HEK293 (cell line): ENCODE measurements at regions not wholly inside any gene's neighbourhood (a gene's known extent, or its start where the extent isn't known, plus 50 kb on each side); places are given as distances from the start of the nearest gene placed in this dataset.

Source experiments
- KLF9 ChIP-seq: fragments of 450-650 bp; formaldehyde crosslinking; IDR thresholded peaks from 2 replicates; pipeline ENCODE4 v1.5.1; 2016; ENCODE audit warnings: missing biosample characterization, missing genetic modification characterization, low read depth
- MEIS1 ChIP-seq: sonication (generic); formaldehyde crosslinking; IDR thresholded peaks from 2 replicates; pipeline ENCODE4 v1.8.1; 2022; ENCODE audit warnings: missing genetic modification reagents, mild to moderate bottlenecking, borderline replicate concordance
- SETDB1 ChIP-seq: IDR thresholded peaks from one replicate; pipeline ENCODE4 v1.6.1; 2017; ENCODE audit warnings: mild to moderate bottlenecking, low read length, moderate library complexity, mixed read lengths; ENCODE audit not compliant: insufficient read length
- ZNF211 ChIP-seq: fragments of 450-650 bp; formaldehyde crosslinking; IDR thresholded peaks from 2 replicates; pipeline ENCODE4 v1.5.1; 2016; ENCODE audit warnings: low read depth, missing biosample characterization, missing genetic modification characterization
- ZNF24 ChIP-seq: fragments of 450-650 bp; formaldehyde crosslinking; IDR thresholded peaks from 2 replicates; pipeline ENCODE4 v1.5.1; 2016; ENCODE audit warnings: missing biosample characterization, missing genetic modification characterization
- ZNF302 ChIP-seq: fragments of 450-650 bp; formaldehyde crosslinking; IDR thresholded peaks from 2 replicates; pipeline ENCODE4 v1.5.1; 2016; ENCODE audit warnings: missing biosample characterization, missing genetic modification characterization, low read depth
- ZNF350 ChIP-seq: fragments of 450-650 bp; formaldehyde crosslinking; IDR thresholded peaks from 2 replicates; pipeline ENCODE4 v1.5.0; 2017; ENCODE audit warnings: missing biosample characterization, mild to moderate bottlenecking, missing genetic modification characterization
- ZNF701 ChIP-seq: fragments of 450-650 bp; formaldehyde crosslinking; IDR thresholded peaks from 2 replicates; pipeline ENCODE4 v1.5.1; 2016; ENCODE audit warnings: missing biosample characterization, missing genetic modification characterization
- ZNF707 ChIP-seq: fragments of 450-650 bp; formaldehyde crosslinking; IDR thresholded peaks from 2 replicates; pipeline ENCODE4 v1.5.1; 2016; ENCODE audit warnings: missing biosample characterization, missing genetic modification characterization
- TF ChIP-seq, protein P1 (sequence below): fragments of 450-650 bp; formaldehyde crosslinking; IDR thresholded peaks from 2 replicates; pipeline ENCODE4 v1.5.1; 2016; ENCODE audit warnings: missing biosample characterization, missing genetic modification characterization
- TF ChIP-seq, protein P2 (sequence below): fragments of 450-650 bp; formaldehyde crosslinking; IDR thresholded peaks from 2 replicates; pipeline ENCODE4 v1.5.1; 2016; ENCODE audit warnings: missing biosample characterization, missing genetic modification characterization
- TF ChIP-seq, protein P3 (sequence below): IDR thresholded peaks from 2 replicates; pipeline ENCODE4 v1.6.1; 2011; ENCODE audit warnings: mild to moderate bottlenecking, low read depth, low read length, borderline replicate concordance
- TF ChIP-seq, protein P4 (sequence below): fragments of 450-650 bp; formaldehyde crosslinking; conservative IDR thresholded peaks from 2 replicates; pipeline ENCODE4 v1.5.1; 2016; ENCODE audit warnings: low read depth, missing biosample characterization, missing genetic modification characterization

DNA sequence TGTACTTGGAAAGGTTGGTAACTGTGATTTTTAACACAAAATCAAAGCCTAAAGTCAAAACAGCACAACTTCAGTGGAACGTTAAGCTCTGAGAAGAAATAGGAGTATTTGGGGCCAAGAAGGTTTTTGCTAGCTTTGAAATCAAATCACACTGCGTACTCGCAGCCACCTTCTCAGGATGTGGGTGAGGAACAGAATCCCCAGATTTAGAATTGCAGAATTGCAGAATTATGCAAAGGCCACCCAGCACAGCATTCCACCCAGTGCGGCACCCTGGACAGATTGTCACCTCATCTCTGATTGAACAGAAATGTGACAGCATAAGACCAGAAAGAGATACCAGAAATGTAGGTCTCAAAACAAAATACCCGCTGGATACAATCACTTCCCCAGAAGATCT is 181.1 kb downstream of the DHX15 start:
- no peak for TF ChIP-seq KLF9 (tag by site-specific recombination)
- TF ChIP-seq, protein P1, sequence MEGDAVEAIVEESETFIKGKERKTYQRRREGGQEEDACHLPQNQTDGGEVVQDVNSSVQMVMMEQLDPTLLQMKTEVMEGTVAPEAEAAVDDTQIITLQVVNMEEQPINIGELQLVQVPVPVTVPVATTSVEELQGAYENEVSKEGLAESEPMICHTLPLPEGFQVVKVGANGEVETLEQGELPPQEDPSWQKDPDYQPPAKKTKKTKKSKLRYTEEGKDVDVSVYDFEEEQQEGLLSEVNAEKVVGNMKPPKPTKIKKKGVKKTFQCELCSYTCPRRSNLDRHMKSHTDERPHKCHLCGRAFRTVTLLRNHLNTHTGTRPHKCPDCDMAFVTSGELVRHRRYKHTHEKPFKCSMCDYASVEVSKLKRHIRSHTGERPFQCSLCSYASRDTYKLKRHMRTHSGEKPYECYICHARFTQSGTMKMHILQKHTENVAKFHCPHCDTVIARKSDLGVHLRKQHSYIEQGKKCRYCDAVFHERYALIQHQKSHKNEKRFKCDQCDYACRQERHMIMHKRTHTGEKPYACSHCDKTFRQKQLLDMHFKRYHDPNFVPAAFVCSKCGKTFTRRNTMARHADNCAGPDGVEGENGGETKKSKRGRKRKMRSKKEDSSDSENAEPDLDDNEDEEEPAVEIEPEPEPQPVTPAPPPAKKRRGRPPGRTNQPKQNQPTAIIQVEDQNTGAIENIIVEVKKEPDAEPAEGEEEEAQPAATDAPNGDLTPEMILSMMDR (tag by site-specific recombination) = no peak
- TF ChIP-seq, protein P2, sequence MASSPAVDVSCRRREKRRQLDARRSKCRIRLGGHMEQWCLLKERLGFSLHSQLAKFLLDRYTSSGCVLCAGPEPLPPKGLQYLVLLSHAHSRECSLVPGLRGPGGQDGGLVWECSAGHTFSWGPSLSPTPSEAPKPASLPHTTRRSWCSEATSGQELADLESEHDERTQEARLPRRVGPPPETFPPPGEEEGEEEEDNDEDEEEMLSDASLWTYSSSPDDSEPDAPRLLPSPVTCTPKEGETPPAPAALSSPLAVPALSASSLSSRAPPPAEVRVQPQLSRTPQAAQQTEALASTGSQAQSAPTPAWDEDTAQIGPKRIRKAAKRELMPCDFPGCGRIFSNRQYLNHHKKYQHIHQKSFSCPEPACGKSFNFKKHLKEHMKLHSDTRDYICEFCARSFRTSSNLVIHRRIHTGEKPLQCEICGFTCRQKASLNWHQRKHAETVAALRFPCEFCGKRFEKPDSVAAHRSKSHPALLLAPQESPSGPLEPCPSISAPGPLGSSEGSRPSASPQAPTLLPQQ (tag by site-specific recombination) = no peak
- TF ChIP-seq, protein P3, sequence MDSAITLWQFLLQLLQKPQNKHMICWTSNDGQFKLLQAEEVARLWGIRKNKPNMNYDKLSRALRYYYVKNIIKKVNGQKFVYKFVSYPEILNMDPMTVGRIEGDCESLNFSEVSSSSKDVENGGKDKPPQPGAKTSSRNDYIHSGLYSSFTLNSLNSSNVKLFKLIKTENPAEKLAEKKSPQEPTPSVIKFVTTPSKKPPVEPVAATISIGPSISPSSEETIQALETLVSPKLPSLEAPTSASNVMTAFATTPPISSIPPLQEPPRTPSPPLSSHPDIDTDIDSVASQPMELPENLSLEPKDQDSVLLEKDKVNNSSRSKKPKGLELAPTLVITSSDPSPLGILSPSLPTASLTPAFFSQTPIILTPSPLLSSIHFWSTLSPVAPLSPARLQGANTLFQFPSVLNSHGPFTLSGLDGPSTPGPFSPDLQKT = no peak
- no peak for TF ChIP-seq ZNF707 (tag by site-specific recombination)
- no peak for TF ChIP-seq ZNF701 (tag by site-specific recombination)
- no peak for TF ChIP-seq ZNF211 (tag by site-specific recombination)
- TF ChIP-seq SETDB1 = no peak
- TF ChIP-seq, protein P4, sequence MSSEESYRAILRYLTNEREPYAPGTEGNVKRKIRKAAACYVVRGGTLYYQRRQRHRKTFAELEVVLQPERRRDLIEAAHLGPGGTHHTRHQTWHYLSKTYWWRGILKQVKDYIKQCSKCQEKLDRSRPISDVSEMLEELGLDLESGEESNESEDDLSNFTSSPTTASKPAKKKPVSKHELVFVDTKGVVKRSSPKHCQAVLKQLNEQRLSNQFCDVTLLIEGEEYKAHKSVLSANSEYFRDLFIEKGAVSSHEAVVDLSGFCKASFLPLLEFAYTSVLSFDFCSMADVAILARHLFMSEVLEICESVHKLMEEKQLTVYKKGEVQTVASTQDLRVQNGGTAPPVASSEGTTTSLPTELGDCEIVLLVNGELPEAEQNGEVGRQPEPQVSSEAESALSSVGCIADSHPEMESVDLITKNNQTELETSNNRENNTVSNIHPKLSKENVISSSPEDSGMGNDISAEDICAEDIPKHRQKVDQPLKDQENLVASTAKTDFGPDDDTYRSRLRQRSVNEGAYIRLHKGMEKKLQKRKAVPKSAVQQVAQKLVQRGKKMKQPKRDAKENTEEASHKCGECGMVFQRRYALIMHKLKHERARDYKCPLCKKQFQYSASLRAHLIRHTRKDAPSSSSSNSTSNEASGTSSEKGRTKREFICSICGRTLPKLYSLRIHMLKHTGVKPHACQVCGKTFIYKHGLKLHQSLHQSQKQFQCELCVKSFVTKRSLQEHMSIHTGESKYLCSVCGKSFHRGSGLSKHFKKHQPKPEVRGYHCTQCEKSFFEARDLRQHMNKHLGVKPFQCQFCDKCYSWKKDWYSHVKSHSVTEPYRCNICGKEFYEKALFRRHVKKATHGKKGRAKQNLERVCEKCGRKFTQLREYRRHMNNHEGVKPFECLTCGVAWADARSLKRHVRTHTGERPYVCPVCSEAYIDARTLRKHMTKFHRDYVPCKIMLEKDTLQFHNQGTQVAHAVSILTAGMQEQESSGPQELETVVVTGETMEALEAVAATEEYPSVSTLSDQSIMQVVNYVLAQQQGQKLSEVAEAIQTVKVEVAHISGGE (tag by site-specific recombination) = no peak
- TF ChIP-seq ZNF24 (tag by site-specific recombination) = no peak
- no peak for TF ChIP-seq ZNF302 (tag by site-specific recombination)
- no peak for TF ChIP-seq ZNF350 (tag by site-specific recombination)
- no peak for TF ChIP-seq MEIS1
